SK-N-MC (cell line): ENCODE measurements at regions not wholly inside any gene's neighbourhood (a gene's known extent, or its start where the extent isn't known, plus 50 kb on each side); places are given as distances from the start of the nearest gene placed in this dataset.

Experiments
- EZH2 ChIP-seq: fragments of 200-600 bp; sonication (generic); IDR thresholded peaks from one replicate; pipeline ENCODE4 v1.6.1; 2017; ENCODE audit warnings: antibody characterized with exemption
- FOXP2 ChIP-seq: optimal IDR thresholded peaks from 2 replicates; pipeline ENCODE3; 2011; ENCODE audit warnings: mild to moderate bottlenecking, moderate library complexity; ENCODE audit not compliant: insufficient read depth; ENCODE audit errors: extremely low read length, control extremely low read depth
- POLR2AphosphoS5 ChIP-seq: IDR thresholded peaks from 2 replicates; pipeline ENCODE4 v1.6.1; 2012; ENCODE audit warnings: mild to moderate bottlenecking, low read depth, low read length, borderline replicate concordance

DNA sequence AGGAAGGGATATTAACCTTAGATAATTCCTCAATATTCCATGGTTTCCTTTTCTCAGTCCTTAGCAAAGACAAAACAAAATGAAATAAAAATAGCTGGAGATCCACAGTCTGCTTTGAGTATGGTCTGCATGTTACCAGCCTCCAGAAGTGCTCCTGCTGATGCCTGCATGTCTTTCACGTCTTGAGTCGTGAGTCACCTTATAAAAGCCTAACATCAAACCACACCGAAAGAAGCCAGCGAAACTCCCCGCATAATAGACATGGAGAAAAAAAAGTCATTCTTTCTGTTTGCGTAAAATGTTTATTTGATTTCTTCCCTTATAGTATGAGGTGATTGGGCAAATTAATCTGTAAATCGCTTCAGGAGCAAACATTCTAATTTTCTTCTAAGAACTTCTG is 380.5 kb downstream of the SLCO4C1 start:
- TF ChIP-seq POLR2AphosphoS5 (no peak), EZH2 (no peak), FOXP2 (no peak)
